HCT116 (cell line): ENCODE measurements at regions not wholly inside any gene's neighbourhood (a gene's known extent, or its start where the extent isn't known, plus 50 kb on each side); places are given as distances from the start of the nearest gene placed in this dataset.

Source experiments
- ATAC-seq: fragments of 200-7000 bp; cut with Tn5 transposase; 2 replicates; pipeline ENCODE4 v1.9.1; 2020; ENCODE audit warnings: mild to moderate bottlenecking, moderate library complexity
- BruUV-seq: library from RNA; stranded (reverse); fragments of 400-500 nt; replicated peaks from 2 replicates; lab custom pipeline; 2021; lab: Mats Ljungman, UMichigan
- CTCF ChIA-PET: fragments of 300-600 bp; sonication (Branson Sonifier 250); formaldehyde crosslinking; loops from one replicate; lab custom pipeline; 2021; ENCODE audit warnings: antibody characterized with exemption; lab: Charles Lee
- POLR2A ChIA-PET: fragments of 300-600, 350-600 bp; sonication (Branson Sonifier 250); formaldehyde crosslinking; loops from one replicate; lab custom pipeline; 2021; ENCODE audit warnings: antibody characterized with exemption; lab: Charles Lee
- RAD21 ChIA-PET, 2 experiments: fragments of 300-600 bp; sonication (Branson Sonifier 250); formaldehyde crosslinking; loops; one replicate each; lab custom pipeline; 2023; ENCODE audit warnings: low total read pairs in 2 of 2; ENCODE audit not compliant: uncharacterized antibody in 2 of 2, unreplicated experiment in 2 of 2, low non-redundant PET in 1 of 2; lab: Charles Lee
- DNase-seq: peaks from one replicate; pipeline ENCODE4 v3.0.0-alpha.2; 2010; ENCODE audit warnings: low read depth, low spot score
- H2AFZ ChIP-seq: fragments of 200-600 bp; shearing (Covaris generic), sonication (generic); 2 replicates; pipeline ENCODE4 v1.6.1; 2017; ENCODE audit warnings: low read depth, mixed run types, mixed read lengths, antibody characterized with exemption, low read length; ENCODE audit not compliant: poor library complexity, severe bottlenecking
- H3K27ac ChIP-seq: 2 replicates; pipeline ENCODE4 v1.5.1; 2012; ENCODE audit warnings: low read depth, low read length
- H3K27me3 ChIP-seq: fragments of 200-600 bp; sonication (generic); 2 replicates; pipeline ENCODE4 v1.6.1; 2016; ENCODE audit warnings: mixed run types, low read length, mixed read lengths; ENCODE audit not compliant: insufficient read depth
- H3K36me3 ChIP-seq, 2 experiments: fragments of 200-500 bp in 1 of 2; fragments of 200-600 bp in 1 of 2; sonication (Bioruptor generic) in 1 of 2; sonication (generic) in 1 of 2; 2 replicates each; pipeline versions ENCODE4 v1.5.1 to v1.6.1; 2014 to 2016; ENCODE audit warnings: low read length in 2 of 2, inconsistent platforms in 1 of 2, mixed read lengths in 1 of 2, mixed run types in 1 of 2; ENCODE audit not compliant: insufficient read depth in 2 of 2, control insufficient read depth in 1 of 2
- H3K4me1 ChIP-seq, 2 experiments: fragments of 200-600 bp in 1 of 2; sonication (generic) in 1 of 2; 2 replicates each; pipeline versions ENCODE4 v1.5.1 to v1.6.1; 2012 to 2017; ENCODE audit warnings: low read length in 2 of 2, inconsistent platforms in 1 of 2, mild to moderate bottlenecking in 1 of 2, mixed read lengths in 1 of 2, mixed run types in 1 of 2, moderate library complexity in 1 of 2; ENCODE audit not compliant: insufficient read depth in 2 of 2, control insufficient read depth in 1 of 2
- H3K4me2 ChIP-seq: fragments of 200-600 bp; sonication (generic); 2 replicates; pipeline ENCODE4 v1.6.1; 2017; ENCODE audit warnings: mixed run types, low read length, mixed read lengths
- H3K4me3 ChIP-seq, 2 experiments: fragments of 200-600 bp in 1 of 2; sonication (generic) in 1 of 2; replicated peaks in 1 of 2; 2 replicates each; pipeline ENCODE4 v1.5.1; 2011 to 2016; ENCODE audit warnings: low read length in 2 of 2, control low read depth in 1 of 2, low read depth in 1 of 2, mild to moderate bottlenecking in 1 of 2, mixed read lengths in 1 of 2, mixed run types in 1 of 2
- H3K79me2 ChIP-seq: fragments of 200-600 bp; sonication (generic); 2 replicates; pipeline ENCODE4 v1.6.1; 2017; ENCODE audit warnings: mild to moderate bottlenecking, mixed run types, low read length, moderate library complexity, mixed read lengths; ENCODE audit not compliant: insufficient read depth
- H3K9ac ChIP-seq: fragments of 200-600 bp; sonication (generic); 2 replicates; pipeline ENCODE4 v1.6.1; 2016; ENCODE audit warnings: low read length, mixed read lengths
- H3K9me2 ChIP-seq: fragments of 200-600 bp; sonication (generic), shearing (Covaris generic); 2 replicates; pipeline ENCODE4 v1.6.1; 2017; ENCODE audit warnings: mixed run types, mild to moderate bottlenecking, moderate library complexity; ENCODE audit not compliant: insufficient read depth
- H3K9me3 ChIP-seq, 2 experiments: fragments of 200-500 bp in 1 of 2; fragments of 200-600 bp in 1 of 2; sonication (Bioruptor generic) in 1 of 2; sonication (generic) in 1 of 2; 2 replicates each; pipeline ENCODE4 v1.6.1; 2014 to 2017; ENCODE audit warnings: low read length in 2 of 2, mixed read lengths in 2 of 2, inconsistent platforms in 1 of 2, low read depth in 1 of 2, mild to moderate bottlenecking in 1 of 2, mixed run types in 1 of 2, moderate library complexity in 1 of 2; ENCODE audit not compliant: control insufficient read depth in 1 of 2, insufficient read depth in 1 of 2
- H4K20me1 ChIP-seq: fragments of 200-600 bp; sonication (generic), shearing (Covaris generic); 2 replicates; pipeline ENCODE4 v1.6.1; 2017; ENCODE audit warnings: mixed run types, mild to moderate bottlenecking, moderate library complexity; ENCODE audit not compliant: insufficient read depth
- CBX3 ChIP-seq: IDR thresholded peaks from 2 replicates; pipeline ENCODE4 v1.6.1; 2012; ENCODE audit warnings: low read depth
- CEBPB ChIP-seq: IDR thresholded peaks from 2 replicates; pipeline ENCODE4 v1.6.1; 2012; ENCODE audit warnings: low read depth
- EGR1 ChIP-seq: IDR thresholded peaks from 2 replicates; pipeline ENCODE4 v1.6.1; 2012; ENCODE audit warnings: low read depth
- ELF1 ChIP-seq: IDR thresholded peaks from 2 replicates; pipeline ENCODE4 v1.6.1; 2012; ENCODE audit warnings: low read depth, borderline replicate concordance
- EZH2 ChIP-seq: fragments of 200-600 bp; sonication (generic); IDR thresholded peaks from 2 replicates; pipeline ENCODE4 v1.6.1; 2017; ENCODE audit warnings: antibody characterized with exemption, mixed run types
- EZH2phosphoT487 ChIP-seq: fragments of 200-600 bp; IDR thresholded peaks from 2 replicates; pipeline ENCODE4 v1.6.1; 2018; ENCODE audit warnings: antibody characterized with exemption, borderline replicate concordance
- FOSL1 ChIP-seq: IDR thresholded peaks from 2 replicates; pipeline ENCODE4 v1.6.1; 2012; ENCODE audit warnings: low read depth
- JUND ChIP-seq: IDR thresholded peaks from 2 replicates; pipeline ENCODE4 v1.6.1; 2012
- POLR2A ChIP-seq: IDR thresholded peaks from 2 replicates; pipeline ENCODE4 v1.7.0; 2011; ENCODE audit warnings: borderline replicate concordance; ENCODE audit not compliant: insufficient read depth, insufficient read length; ENCODE audit errors: extremely low read depth
- POLR2AphosphoS5 ChIP-seq: IDR thresholded peaks from 2 replicates; pipeline ENCODE4 v1.6.1; 2011; ENCODE audit warnings: mild to moderate bottlenecking, low read depth, low read length, moderate library complexity
- RAD21 ChIP-seq: IDR thresholded peaks from 2 replicates; pipeline ENCODE4 v1.6.1; 2012; ENCODE audit warnings: low read depth, mild to moderate bottlenecking
- SIN3A ChIP-seq: IDR thresholded peaks from 2 replicates; pipeline ENCODE4 v1.6.1; 2012; ENCODE audit warnings: low read depth
- SP1 ChIP-seq: IDR thresholded peaks from 2 replicates; pipeline ENCODE4 v1.6.1; 2012; ENCODE audit warnings: low read depth
- SRF ChIP-seq: IDR thresholded peaks from 2 replicates; pipeline ENCODE4 v1.6.1; 2012; ENCODE audit warnings: low read depth
- TCF7L2 ChIP-seq: IDR thresholded peaks from 2 replicates; pipeline ENCODE4 v1.7.0; 2011; ENCODE audit warnings: borderline replicate concordance, inconsistent platforms; ENCODE audit not compliant: insufficient read depth, insufficient read length; ENCODE audit errors: extremely low read depth
- YY1 ChIP-seq: IDR thresholded peaks from 2 replicates; pipeline ENCODE4 v1.6.1; 2011; ENCODE audit warnings: low read length, low read depth, moderate library complexity, mild to moderate bottlenecking; ENCODE audit not compliant: insufficient replicate concordance; ENCODE audit errors: extremely low read depth
- ZNF274 ChIP-seq: fragments of 200-500 bp; sonication (Bioruptor generic); IDR thresholded peaks from 2 replicates; pipeline ENCODE4 v1.6.1; 2014; ENCODE audit warnings: mild to moderate bottlenecking, low read depth, low read length, inconsistent platforms
- intact Hi-C: fragments of 100-400 bp; cut with micrococcal nuclease; formaldehyde crosslinking; loops from 2 replicates; pipeline ENCODE4 v1.10.0; 2022
- TF ChIP-seq, protein P1 (sequence below): IDR thresholded peaks from 2 replicates; pipeline ENCODE4 v1.6.1; 2012
- TF ChIP-seq, protein P2 (sequence below), 3 experiments: fragments of 200-600 bp in 1 of 3; sonication (generic) in 1 of 3; IDR thresholded peaks in 2 of 3; conservative IDR thresholded peaks in 1 of 3; 2 replicates each; pipeline ENCODE4 v1.5.1; 2012 to 2017; ENCODE audit warnings: low read depth in 2 of 3, low read length in 2 of 3, antibody characterized with exemption in 1 of 3, borderline replicate concordance in 1 of 3, control low read depth in 1 of 3, mild to moderate bottlenecking in 1 of 3, mixed read lengths in 1 of 3, mixed run types in 1 of 3, moderate library complexity in 1 of 3; ENCODE audit not compliant: insufficient read depth in 1 of 3

DNA sequence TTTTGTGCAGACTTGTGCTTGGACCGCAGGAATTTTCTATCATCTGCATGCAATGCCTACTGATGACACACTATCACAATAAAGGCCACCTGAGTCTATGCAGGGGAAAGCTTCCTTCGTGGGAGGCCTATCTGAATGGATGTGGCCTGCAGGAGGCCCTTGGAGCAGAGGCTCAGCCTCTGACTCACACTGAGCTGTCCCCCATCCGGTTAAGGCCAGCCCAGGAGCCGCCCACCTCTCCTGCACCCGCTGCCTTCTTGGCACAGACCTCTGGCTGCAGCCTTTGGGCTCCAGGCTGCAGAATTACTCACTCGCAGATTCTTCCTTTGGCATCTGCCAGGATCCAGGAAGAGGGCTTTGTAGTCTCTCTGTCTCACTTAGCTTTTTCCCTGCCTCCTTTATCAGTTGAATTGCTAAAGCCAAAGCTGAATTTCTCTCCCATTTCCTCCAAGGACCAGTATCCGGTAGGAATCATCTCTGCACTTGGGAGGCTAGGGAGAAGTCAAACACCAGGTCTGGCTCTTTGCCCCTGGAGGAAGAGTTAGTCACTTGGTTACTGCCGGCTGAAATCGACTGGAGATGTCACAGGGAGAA lies 65.1 kb upstream of the JUN start:
- no peak for TF ChIP-seq EZH2phosphoT487
- TF ChIP-seq, protein P1, sequence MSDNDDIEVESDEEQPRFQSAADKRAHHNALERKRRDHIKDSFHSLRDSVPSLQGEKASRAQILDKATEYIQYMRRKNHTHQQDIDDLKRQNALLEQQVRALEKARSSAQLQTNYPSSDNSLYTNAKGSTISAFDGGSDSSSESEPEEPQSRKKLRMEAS, result peak; percentile 74
- TF ChIP-seq TCF7L2, result peak; percentile 69
- peak; percentile 80 for TF ChIP-seq CEBPB
- peak; percentile 91 for TF ChIP-seq SP1
- peak; percentile 99 for TF ChIP-seq FOSL1
- no peak for TF ChIP-seq EZH2
- peak; percentile 84 for TF ChIP-seq CBX3
- TF ChIP-seq, protein P2, sequence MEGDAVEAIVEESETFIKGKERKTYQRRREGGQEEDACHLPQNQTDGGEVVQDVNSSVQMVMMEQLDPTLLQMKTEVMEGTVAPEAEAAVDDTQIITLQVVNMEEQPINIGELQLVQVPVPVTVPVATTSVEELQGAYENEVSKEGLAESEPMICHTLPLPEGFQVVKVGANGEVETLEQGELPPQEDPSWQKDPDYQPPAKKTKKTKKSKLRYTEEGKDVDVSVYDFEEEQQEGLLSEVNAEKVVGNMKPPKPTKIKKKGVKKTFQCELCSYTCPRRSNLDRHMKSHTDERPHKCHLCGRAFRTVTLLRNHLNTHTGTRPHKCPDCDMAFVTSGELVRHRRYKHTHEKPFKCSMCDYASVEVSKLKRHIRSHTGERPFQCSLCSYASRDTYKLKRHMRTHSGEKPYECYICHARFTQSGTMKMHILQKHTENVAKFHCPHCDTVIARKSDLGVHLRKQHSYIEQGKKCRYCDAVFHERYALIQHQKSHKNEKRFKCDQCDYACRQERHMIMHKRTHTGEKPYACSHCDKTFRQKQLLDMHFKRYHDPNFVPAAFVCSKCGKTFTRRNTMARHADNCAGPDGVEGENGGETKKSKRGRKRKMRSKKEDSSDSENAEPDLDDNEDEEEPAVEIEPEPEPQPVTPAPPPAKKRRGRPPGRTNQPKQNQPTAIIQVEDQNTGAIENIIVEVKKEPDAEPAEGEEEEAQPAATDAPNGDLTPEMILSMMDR (IDR thresholded peaks at IDR 0.05 in 2 of 3, conservative IDR thresholded peaks at IDR 0.05 in 1 of 3; ENCODE audit: borderline replicate concordance in 1 of 3, insufficient read depth in 1 of 3, low read depth in 2 of 3, low read length in 2 of 3), result peak in 2 of 3 experiments; percentile 7 to 25; a peak in 3 of 6 replicates
- peak; percentile 36 for TF ChIP-seq RAD21
- peak; percentile 75; the same call in 1 of the 2 replicates for TF ChIP-seq SRF
- TF ChIP-seq ELF1, result no peak; the same call in 1 of the 2 replicates
- TF ChIP-seq POLR2A, result no peak
- TF ChIP-seq POLR2AphosphoS5, result peak; percentile 60; the same call in 1 of the 2 replicates
- peak; percentile 95 for TF ChIP-seq JUND
- no peak for TF ChIP-seq ZNF274
- peak; percentile 8 for TF ChIP-seq YY1
- peak; percentile 94 for TF ChIP-seq EGR1
- no peak for TF ChIP-seq SIN3A
- Histone ChIP-seq H3K79me2 (no peaks in the 10 kb centered on the region), H3K27me3 (no peaks in the 10 kb centered on the region), H2AFZ (peak overlapping the region; percentile 72), H3K4me1 (peaks cover 13 to 40% of the 10 kb centered on the region in 2 experiments), H3K9me3 (no peaks in the 10 kb centered on the region), H3K4me2 (peak overlapping the region; percentile 70), H3K9me2 (no peaks in the 10 kb centered on the region), H4K20me1 (no peaks in the 10 kb centered on the region), H3K36me3 (no peaks in the 10 kb centered on the region), H3K9ac (peak overlapping the region; percentile 33), H3K4me3 (peak overlapping the region in 1 of 2 experiments; percentile 39; a peak in 3 of 4 replicates), H3K27ac (peak overlapping the region; percentile 48)
- POLR2A ChIA-PET, result interaction anchor here (0.8 to 1.2 kb wide), 6 partner anchors 10 to 447 kb away, joined by 3 to 5 read pairs (median 4); partner anchors contain the start of gene JUN
- CTCF ChIA-PET, result interaction anchor here (1.0 to 1.1 kb wide), 3 partner anchors 10 to 851 kb away, joined by 3 read pairs; no protein-coding TSS in a partner anchor
- RAD21 ChIA-PET, result no interaction called here
- no TSS peak for BruUV-seq
- ATAC-seq (peak; percentile 97), DNase-seq (peak; percentile 94)
- intact Hi-C loops, result loop anchor here (1.0 to 2.0 kb wide), 3 partner anchors 32 to 65 kb away; partner anchors contain the start of gene JUN
